GM18907 (cell line): ENCODE measurements at regions not wholly inside any gene's neighbourhood (a gene's known extent, or its start where the extent isn't known, plus 50 kb on each side); places are given as distances from the start of the nearest gene placed in this dataset.

ENCODE experiments used
- ATAC-seq: cut with Tn5 transposase; IDR thresholded peaks from one replicate; pipeline ENCODE4 v1.9.1; 2021; ENCODE audit warnings: mild to moderate bottlenecking, moderate library complexity; ENCODE audit not compliant: unreplicated experiment

DNA sequence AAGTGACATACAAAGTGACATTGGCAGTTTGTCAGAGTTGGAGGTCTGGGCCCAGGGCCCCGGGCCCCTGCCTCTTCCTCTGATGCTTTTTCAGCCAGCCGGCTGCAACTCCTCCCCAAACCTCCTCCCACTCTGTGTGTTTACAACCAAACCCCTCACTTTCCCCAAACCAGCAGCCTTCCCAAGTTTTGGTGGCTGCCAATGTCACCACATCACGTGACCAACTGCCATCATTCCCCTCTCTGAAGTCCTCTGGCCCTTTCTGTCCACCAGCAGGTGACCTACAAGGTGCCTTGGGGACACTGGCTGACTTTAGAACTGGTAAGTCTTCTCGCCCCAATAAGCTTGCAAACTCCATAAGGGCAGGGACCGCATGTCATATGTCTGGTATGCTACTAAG, 357.7 kb downstream of the BCOR start:
- no peak for ATAC-seq

DNA sequence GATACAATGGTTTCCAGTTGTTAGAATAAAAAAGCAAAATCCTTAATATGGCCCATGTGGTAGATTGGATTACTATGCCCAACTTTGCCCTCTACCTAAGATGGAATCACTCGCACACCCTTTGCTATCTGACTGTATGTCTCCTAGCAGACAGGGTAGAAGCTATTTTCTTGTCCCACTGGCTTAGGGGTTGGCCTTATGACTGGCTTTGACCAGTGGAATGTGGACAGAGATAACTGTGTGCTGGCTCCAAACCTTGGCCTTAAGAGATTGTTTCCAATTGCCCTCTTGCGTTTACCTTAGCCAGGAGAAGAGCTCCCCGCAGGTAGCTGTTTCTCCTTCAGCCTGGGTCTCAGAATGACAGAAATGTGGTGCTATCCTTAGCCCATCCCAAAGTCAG, 355.9 kb downstream of the BCOR start:
- no peak for ATAC-seq

DNA sequence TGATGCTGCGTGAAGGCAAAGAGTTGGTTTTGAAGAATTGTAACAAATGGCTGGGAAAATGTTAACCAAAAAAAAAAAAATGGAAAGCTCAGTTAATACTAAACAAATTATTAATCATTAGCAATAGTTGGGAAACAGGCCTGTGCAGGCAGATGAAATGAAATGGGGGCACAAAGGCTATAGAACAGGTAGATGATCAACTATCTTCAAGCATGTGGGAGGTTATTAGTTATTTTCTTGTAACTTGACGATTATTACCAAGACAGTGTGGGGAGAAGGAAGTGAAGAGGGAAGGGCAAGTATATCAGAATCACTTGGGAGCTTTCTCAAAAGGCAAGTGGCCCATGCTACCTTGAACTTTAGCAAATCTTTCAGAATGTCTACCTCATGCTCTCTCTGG, 351.9 kb downstream of the BCOR start:
- no peak for ATAC-seq

DNA sequence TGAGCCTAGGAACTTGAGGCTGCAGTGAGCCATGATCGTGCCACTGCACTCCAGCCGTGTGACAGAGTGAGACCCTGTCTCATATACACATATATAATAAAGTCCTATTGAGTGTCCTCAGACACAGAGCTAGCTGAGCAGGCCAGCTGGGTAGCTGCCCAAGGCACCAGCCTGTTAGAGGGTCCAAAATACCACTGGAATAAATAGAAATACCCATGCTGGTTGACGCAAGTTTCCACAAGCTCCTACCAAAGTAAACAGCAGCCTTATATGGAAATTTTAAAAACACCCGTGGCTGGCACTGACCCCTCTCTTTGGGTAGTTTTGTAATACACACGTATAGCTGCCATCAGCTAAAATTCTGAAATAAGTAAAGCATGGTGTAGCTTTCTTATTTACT, 348.6 kb downstream of the BCOR start:
- no peak for ATAC-seq

DNA sequence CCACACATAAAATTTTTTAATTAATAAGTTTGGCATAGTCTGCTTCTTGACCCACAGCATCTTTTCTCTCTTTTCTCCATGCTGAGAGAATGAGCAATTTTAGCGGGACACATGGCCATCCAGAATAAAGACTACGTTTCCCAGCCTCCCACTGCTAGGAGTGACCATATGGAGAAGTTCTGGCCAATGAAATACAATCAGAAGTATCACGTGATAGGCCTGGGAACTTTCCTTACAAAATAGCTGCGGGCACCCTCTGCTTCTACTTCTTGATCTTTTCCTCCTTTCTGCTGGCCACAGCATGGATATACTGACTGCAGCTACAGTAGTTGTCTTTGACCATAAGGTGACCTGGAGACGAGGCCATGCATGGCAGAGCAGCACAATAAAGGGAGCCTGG, 348.0 kb downstream of the BCOR start:
- ATAC-seq = no peak

DNA sequence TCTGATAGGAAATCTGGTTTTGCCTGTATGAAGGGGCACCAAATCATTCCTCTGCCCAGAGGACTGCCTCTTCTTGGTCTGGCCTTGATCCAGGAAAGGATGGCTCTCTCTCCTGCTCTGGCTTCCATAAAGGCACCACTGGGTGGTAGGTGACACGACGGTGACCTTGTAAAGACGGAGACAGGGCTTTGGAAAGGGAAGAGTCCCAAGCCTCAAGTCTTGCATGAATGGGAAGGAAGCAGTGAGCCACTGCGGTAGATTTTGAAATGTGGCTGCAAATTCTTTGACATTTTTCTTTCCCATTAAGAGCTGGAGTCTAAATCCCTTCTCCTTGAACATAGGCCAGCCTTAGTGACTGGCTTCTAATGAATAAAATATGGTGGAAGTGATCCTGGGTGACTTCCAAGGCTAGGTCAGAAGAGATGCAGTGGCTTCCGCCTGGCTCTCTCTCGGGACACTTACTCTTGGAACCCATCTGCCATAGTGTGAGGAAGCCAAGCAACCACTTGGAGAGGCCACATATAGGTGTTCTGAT, 347.4 kb downstream of the BCOR start:
- no peak for ATAC-seq

DNA sequence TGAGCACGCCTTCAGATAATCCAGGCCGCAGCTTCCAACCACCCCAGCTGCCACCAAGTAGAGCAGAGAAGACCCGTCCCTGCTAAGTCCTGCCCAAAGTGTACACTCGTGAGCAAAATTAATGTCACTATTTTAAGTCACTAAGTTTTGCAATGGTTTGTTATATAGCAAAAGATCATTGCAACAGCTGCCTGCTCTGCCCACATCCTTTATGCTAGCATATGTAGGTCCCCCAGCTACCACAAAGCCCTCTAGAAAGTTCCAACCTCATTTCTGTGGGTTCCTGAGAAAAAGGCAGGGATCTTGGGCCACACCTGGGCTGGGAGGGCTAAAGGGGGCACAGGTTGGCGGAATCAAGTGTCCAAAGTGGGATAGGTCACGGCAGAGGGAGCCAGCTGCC, 346.9 kb downstream of the BCOR start:
- no peak for ATAC-seq

DNA sequence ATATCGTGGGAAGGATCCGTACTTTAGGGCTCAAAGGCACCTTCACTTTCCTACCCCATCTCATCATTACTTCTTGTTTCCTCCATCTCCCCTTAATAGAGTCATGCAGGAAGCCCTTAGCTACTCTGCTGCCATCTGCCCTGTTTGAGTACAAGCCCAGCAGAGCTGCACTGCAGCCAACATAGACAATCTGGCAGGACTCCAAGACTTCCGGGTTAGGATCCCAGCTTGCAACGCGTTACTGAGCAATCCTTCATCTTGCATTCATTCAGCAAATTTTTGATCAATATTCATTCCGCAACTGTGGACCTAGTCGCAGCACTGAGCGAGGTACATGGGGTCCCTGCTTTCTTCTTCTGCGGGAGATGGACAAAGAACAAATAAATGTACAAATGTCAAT, 344.9 kb downstream of the BCOR start:
- no peak for ATAC-seq

DNA sequence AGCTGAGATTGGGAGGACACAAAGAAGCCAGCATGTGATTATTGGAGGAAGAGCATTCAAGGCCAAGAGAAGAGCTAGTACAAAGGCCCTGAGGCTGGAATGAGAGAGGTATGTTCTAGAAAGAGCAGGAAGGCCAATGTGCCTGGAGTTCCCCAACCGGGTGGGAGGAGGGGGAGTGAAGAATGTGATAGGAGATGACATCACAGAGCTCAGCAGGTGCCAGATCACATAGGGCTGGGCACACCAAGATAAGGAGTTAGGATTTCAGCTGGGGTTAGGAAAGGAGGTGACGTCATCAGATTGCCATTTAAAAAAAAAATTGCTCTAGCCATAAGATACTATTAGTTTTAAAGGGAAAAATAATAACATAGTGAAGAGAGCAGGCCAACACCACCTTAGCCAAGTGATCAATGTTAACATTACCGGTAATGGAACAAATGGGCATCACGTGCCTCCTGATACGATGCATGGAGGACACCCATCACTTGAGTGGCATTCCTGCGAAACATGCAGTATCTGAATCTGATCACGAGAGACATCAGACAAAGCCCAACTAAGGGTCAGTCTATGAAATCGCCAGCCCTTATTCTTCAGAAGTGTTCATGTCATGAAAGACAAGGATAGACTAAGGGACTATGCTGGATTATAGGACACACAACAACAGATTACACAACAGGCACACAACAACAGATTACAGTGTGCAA, 344.3 kb downstream of the BCOR start:
- no peak for ATAC-seq

DNA sequence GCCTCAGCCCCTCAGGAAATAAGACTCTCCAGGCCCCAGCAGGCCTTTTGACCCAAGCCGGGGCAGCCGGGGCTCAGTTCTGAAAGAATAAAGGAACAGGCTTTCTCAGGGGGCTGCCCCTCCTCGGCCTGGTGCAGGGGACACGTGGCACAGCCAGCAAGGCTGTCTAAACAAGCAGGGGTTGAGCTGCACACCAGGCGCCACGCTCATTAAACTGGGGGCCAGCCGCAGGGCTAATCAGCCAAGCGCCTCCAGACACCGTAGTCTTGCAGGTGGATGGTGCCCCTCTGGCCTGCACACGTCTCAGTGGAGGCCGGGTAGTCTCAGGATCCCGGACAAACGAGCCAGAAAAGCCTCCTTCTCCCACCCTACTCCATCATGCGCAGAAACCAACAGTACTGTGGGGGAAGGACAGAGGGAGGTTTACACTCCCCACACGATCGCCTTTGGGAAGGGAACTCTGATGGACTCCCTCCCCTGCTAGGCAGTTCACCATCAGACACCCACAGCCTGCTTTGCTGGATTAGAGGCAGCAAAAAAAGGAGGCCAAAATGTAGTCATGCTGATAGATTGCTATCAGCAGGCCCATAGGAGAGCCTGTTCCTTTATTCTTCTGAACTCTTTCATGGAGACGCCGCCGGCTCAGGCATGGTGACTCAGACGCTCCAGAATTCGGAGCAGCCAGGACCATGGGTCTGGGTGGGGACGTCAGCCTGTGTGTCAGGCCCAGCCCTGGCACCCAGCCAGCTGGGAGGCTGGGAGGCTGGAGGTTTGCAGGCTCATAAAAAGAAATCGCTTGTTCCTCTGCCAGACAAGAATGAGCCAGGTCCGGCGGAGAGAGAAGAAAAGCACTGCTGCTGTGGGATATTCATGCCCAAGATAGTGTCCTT, 342.4 kb downstream of the BCOR start:
- ATAC-seq = no peak

DNA sequence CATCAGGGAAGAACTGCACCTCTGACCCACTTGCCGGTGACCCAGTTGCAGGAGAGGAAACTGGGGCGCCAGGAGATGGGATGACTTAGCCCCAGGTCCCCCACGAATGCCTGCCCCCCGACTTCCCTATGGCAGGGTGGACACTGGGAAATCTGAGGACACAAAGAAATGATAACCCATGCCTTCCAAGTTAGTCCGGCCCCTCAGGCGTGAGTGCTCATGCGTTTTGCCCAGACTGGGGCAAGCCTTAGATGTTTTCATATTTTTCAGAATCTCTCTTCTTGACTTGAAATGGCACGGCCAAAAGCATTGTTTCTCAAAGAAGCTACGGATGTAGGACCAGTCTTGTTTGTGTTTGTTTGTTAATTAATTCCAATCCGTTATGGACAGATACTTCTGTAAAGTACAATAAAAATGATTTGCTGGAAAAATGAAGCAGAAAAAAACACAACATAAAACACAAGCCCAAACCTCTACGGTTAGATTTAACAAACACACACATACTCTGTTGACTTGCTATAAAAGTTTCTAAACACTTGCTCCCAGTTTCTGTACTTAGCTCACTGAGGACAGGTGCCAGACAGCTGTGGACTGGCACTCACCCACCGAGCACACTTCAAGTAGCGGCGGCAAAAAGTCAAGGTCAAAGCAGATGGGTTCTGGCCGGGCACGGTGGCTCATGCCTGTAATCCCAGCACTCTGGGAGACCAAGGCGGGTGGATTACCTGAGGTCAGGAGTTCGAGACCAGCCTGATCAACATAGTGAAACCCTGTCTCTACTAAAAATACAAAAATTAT, 341.5 kb downstream of the BCOR start:
- no peak for ATAC-seq

DNA sequence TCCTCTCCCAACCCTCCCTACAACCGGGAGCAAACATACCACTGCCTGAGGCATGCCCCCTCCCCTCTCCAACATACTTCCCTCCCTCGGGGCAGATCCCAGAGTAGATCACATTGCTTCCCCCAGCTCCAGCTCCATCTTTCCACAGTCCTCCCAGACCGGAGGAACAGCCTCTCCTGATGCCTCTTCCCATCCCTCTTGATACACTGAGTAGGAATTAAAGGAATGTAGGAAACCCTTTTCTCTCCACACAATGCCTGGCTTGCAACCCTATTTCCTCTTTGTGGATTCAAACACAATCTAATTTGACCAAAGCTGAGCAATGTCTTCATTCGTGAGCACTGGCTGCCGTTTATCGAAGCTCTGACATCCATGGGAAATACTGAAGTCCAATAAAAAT, 339.8 kb downstream of the BCOR start:
- no peak for ATAC-seq

DNA sequence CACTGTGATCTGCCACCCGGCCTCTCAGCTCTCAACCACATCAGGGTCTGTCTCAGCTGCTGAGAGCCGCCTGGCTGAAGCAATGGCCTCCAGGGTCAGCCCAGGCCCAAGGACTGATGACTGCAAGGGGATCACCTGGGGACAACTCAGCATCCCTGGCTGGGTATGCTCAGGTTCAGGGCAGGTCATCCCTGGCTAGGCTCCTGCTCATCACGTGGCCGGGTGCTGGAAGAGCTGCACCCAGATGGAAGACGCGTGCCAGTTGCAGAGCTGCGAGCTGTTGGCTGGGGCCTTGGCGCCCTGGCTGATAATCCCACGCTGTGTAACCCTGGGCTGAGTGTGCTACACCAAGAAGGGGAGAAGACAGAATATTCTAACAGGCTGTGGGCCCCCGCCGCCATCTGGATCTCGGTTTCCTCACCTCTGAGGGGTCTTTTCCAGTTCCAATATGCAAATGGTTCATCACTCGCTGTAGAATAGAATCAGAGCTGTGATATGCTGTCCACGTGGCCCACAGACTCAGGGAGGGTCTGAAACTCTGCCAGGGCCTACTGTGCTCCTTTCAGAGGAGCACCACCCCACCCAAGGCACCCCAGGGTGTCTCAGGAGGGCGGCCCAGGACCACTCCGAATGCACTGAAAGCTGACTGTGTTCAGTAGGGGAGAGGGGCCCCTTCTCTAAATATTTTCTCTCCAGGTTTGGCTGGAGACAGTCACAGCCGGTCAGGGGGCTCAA, 338.8 kb downstream of the BCOR start:
- ATAC-seq = no peak

DNA sequence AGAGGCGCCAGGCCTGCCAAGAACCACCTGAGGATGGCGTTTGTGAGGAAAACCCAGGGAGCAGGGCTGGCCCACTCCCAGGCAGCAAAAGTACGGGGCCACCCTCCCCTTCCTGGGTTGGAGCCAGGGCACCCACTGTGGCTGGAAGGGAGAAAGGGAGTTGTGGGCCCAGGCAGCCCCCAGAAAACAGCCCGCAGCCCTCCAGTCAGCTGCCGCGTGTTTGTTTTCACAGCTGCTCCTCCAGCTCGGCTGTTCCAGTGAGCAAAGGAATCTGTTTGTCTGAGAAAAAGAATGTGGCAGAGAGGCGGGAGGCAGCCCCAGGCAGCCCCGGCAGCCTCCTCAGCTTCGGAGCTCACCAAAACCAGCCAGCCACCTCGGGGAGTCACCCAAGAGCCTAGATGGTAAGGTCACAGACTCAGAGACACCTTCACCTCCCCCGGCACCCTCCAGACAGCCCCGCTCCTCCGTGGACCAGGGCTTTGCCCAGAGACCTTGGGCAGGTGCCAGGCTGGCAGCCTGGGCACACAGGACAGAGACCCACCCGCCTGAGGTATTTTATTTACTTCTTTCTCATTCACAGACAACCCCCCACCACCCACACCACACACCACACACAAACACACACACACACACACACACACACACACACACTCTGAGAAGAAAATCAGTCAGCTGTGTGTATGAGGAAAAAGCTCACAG, 338.1 kb downstream of the BCOR start:
- no peak for ATAC-seq

DNA sequence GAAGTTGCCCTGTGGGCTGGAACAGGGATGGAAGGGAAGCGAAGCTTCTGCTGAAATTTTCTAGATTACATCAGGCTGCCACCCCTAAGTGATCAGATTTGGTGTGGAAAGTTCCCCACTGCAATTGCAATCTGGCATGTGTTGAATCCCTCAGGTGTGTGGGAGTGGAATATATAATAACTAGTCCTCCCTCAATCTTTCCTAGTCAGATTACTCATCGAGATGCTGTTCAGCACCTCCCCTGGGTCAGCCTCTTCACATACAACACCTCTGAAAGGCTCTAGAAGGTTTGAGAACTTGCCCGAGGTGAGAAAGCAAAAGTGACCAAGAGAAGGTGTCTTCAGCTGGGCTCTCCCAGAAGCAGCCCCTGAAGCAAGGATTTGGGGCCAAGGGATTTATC, 336.8 kb downstream of the BCOR start:
- no peak for ATAC-seq

DNA sequence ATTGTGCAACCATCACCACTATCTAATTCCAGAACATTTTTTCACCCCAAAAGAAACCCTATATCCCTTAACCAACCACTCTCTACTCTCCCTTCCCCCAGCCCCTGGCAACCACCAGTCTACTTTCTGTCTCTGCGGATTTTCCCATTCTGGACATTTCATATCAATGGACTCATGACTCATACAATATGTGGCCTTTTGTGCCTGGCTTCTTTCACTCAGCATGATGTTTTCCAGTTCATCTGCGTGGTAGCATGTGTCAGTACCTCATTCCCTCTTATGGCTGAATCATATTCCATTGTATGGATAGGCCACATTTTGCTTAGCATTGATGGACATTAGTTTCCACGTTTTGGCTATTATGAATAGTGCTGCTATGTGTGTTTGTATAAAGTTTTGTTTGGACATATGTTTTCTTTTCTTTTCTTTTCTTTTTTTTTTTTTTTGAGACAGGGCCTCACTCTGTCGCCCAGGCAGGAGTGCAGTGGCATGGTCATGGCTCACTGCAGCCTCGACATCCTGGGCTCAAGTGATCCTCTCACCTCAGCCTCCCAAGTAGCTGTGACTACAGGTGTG, 335.4 kb downstream of the BCOR start:
- ATAC-seq = no peak

DNA sequence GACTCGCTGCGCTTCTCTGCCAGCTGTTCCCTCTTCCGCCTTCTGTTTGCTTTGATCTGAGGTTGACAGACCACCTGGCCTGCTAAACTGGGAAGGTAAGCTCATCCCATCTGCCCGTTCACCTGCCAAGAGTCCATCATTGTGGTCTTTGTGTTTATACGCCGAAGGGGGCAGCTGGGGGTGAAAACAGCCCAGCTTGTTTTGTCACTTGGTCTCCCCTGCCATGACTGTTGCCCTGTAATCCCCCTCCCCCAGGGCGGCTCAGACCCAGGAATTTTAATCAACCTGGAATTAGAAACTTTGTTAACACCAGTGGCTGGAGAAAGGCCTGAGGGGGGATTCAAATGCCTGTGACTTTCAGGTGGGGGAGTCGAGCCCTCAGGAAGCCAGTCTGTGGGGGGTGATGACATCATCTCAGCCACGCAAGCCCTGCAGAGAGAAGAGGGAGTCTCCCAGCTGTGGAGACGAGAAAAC, 333.3 kb downstream of the BCOR start:
- no peak for ATAC-seq

DNA sequence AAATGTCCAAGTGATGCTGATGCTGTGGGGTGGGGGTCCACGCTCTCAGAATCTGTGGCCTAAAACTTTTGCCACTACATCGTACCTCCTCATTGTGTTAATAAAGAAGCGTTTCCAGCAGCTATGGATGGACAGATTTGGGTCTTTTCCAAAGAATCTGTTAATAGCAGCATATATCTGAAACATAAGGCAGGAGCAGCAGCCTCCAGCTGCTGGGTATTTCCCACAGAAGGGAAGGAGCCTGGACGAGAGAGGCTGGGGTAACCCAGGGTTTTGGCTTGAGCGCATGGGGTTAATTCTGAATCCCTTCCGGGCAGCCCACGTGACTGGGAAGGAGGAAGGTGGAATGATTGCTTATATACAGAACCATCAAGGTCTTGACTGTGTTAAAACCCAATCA, 332.4 kb downstream of the BCOR start:
- ATAC-seq = no peak

DNA sequence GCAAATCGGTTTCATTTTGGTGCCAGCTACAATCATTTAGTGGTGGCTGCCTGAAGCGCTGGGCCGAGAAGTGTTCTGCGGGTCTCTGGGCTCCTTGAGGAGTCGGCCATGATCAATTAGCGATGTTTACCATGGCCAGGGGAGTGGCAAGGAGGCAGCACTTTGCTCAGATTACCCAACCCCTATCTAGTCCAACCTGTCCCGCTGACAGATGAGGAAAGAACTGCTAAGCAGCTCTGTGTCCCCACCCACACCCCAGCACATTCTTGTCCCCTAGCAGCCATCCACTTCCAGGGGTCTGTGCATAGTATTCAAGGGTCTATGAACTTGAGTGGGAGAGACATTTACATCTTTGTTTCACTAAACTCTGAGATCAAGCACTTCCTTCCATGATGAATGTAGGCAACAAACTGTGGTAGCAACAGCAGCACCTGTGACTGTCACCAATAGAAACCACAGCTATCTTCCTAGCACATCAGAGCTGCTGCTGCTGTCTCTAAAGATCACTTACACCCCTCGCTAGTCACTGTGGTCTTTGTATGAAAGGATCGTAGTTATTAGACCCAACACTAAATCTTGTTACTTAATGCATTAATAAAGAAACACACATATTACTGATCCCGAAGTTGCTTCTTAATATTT, 331.6 kb downstream of the BCOR start:
- no peak for ATAC-seq
